ENCODE measurements at regions not wholly inside any gene's neighbourhood (a gene's known extent, or its start where the extent isn't known, plus 50 kb on each side); places are given as distances from the start of the nearest gene placed in this dataset.

DNA sequence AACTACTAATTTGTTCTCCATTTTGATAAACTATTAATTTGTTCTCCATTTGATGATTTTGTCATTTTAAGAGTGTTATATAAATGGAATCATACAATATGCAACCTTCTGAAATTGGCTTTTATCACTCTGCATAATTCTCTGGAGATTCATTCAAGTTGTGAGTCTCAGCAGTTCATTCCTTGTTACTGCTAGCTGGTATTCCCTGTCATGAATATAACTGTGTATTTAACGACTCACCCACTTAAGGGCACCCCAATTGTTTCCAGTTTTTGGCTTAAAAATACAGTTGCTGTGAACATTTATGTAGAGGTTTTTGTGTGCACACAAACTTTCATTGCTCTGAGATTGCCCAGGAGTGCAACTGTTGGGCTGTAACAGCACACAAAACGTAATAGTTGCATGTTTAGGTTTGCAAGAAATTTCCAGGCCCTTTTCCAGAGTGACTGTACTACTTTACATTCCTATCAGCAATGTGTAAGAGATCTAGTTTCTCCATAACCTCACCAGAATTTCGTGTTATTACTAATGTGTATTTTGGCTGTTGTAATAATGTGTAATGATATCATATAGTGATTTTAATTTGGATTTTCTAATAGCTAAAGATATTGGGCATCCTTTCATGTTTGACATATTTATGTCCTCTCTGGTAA is 153.2 kb upstream of the ADCY1 start:
- no peak for DNase-seq
- Histone ChIP-seq H3K36me3 (no peaks in the 10 kb centered on the region), H3K9me3 (replicated peaks) (no peaks in the 10 kb centered on the region), H3K27ac (replicated peaks) (no peak overlapping the region), H3K27me3 (ENCODE audit: low read depth) (peaks cover 23% of the 10 kb centered on the region), H3K4me1 (no peaks in the 10 kb centered on the region), H3K4me3 (no peak overlapping the region)
- intact Hi-C loops (cut with micrococcal nuclease): no loop called here
- TF ChIP-seq, protein P1, sequence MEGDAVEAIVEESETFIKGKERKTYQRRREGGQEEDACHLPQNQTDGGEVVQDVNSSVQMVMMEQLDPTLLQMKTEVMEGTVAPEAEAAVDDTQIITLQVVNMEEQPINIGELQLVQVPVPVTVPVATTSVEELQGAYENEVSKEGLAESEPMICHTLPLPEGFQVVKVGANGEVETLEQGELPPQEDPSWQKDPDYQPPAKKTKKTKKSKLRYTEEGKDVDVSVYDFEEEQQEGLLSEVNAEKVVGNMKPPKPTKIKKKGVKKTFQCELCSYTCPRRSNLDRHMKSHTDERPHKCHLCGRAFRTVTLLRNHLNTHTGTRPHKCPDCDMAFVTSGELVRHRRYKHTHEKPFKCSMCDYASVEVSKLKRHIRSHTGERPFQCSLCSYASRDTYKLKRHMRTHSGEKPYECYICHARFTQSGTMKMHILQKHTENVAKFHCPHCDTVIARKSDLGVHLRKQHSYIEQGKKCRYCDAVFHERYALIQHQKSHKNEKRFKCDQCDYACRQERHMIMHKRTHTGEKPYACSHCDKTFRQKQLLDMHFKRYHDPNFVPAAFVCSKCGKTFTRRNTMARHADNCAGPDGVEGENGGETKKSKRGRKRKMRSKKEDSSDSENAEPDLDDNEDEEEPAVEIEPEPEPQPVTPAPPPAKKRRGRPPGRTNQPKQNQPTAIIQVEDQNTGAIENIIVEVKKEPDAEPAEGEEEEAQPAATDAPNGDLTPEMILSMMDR (IDR thresholded peaks at IDR 0.05; ENCODE audit: borderline replicate concordance): no peak

DNA sequence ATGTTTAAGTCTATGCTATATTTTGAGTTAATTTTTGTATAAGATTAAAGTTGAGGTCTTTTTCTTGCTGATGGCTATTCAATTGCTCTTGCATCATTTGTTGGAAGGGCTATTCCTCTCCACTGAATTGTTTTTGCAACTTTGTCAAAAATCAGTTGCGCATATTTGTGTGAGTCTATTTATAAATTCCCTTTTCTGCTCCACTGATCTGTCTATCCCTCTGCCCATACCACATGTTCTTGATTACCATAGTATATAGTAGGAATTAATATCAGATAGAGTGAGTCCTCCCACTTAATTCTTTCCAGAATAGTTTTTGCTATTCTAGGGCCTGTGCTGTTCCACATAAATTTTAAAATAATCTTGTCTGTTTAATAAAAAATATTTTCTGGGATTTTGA is 152.4 kb upstream of the ADCY1 start:
- no peaks in the 10 kb centered on the region for H3K9me3 ChIP-seq (replicated peaks)
- H3K36me3 ChIP-seq: no peaks in the 10 kb centered on the region
- H3K27me3 ChIP-seq (ENCODE audit: low read depth): peaks cover 31% of the 10 kb centered on the region
- intact Hi-C loops (cut with micrococcal nuclease): no loop called here
- no peak for DNase-seq
- H3K4me1 ChIP-seq: no peaks in the 10 kb centered on the region
- H3K27ac ChIP-seq (replicated peaks): no peak overlapping the region
- no peak overlapping the region for H3K4me3 ChIP-seq
- TF ChIP-seq, protein P1 (IDR thresholded peaks at IDR 0.05; ENCODE audit: borderline replicate concordance): no peak

DNA sequence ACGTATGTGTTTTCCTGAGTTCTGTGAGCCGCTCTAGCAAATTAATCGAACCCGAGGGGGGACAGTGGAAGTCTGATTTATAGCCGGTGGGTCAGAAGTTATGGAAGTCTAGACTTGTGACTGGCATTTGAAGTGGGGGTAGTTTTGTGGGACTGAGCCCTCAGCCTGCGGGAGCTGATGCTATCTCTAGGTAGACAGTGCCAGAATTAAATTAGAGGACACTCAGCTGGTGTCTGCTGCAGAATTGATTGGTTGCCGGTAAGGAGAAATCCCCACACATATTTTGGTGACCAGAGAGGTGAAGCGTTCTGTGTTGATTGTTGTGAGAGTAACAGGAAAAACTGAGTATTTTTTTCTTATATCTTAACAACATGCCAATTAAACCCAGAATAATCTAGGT is 143.8 kb upstream of the ADCY1 start:
- intact Hi-C loops (cut with micrococcal nuclease): no loop called here
- Histone ChIP-seq H3K4me3 (no peak overlapping the region), H3K4me1 (no peaks in the 10 kb centered on the region), H3K27me3 (ENCODE audit: low read depth) (peaks cover 41% of the 10 kb centered on the region), H3K36me3 (no peaks in the 10 kb centered on the region), H3K9me3 (replicated peaks) (no peaks in the 10 kb centered on the region), H3K27ac (replicated peaks) (no peak overlapping the region)
- TF ChIP-seq, protein P1 (IDR thresholded peaks at IDR 0.05; ENCODE audit: borderline replicate concordance): no peak
- no peak for DNase-seq

DNA sequence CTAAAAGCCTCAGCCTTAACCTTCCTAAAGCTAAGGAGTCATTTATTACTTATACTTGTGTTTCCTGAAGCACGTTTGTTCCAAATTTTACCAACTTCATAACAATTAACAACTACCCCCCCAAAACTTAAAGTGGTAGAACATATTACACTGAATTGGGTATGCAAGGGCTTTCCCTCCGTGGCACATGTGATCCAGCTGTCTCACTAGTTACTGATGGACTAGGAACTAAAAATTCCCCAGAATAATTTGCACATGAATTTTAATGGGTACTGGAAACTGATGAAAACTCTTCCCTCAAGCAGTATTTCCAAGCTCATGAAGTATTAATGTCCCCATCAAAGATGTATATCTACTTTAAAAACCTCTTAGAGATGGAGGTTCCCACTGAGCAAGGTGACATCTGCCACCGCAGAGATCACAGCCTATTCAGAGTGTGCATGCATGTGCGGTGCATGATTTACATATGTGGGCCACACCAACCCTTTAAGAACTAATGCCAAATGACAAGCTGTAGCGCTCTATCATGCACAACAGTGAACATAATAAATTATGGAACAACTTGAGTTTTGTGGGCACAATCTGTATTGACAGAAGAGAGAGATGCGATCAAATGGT is 139.9 kb upstream of the ADCY1 start:
- Histone ChIP-seq H3K36me3 (no peaks in the 10 kb centered on the region), H3K4me1 (no peaks in the 10 kb centered on the region), H3K27ac (replicated peaks) (no peak overlapping the region), H3K27me3 (ENCODE audit: low read depth) (peaks cover 36% of the 10 kb centered on the region), H3K9me3 (replicated peaks) (peaks cover 3% of the 10 kb centered on the region), H3K4me3 (no peak overlapping the region)
- TF ChIP-seq, protein P1 (IDR thresholded peaks at IDR 0.05; ENCODE audit: borderline replicate concordance): no peak
- DNase-seq: no peak
- intact Hi-C loops (cut with micrococcal nuclease): no loop called here

DNA sequence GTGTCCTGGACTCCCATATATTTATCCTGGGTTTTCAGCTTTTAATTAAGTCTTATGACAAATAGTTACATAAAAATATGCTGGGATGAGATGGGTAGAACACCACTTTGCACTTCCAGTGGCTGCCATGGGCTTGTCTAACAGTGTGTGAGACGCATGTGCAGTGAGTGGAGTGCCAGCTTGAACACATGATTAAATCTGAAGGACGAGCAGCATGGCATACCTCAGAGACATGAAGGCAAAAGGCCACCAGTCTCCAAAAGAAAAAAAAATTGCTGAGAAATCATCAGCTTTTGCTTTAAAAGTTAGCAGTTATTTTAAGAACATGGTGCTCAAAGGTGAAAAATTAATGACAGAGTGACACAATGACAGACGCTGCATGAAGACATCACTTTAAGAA is 139.0 kb upstream of the ADCY1 start:
- H3K4me3 ChIP-seq: no peak overlapping the region
- H3K27me3 ChIP-seq (ENCODE audit: low read depth): peaks cover 34% of the 10 kb centered on the region
- H3K9me3 ChIP-seq (replicated peaks): peaks cover 11% of the 10 kb centered on the region
- no peak overlapping the region for H3K27ac ChIP-seq (replicated peaks)
- TF ChIP-seq, protein P1 (IDR thresholded peaks at IDR 0.05; ENCODE audit: borderline replicate concordance): no peak
- no peak for DNase-seq
- H3K4me1 ChIP-seq: no peaks in the 10 kb centered on the region
- no peaks in the 10 kb centered on the region for H3K36me3 ChIP-seq
- intact Hi-C loops (cut with micrococcal nuclease): no loop called here

All from left ventricle myocardium inferior (tissue), 1 donor.